ENCODE measurements at regions not wholly inside any gene's neighbourhood (a gene's known extent, or its start where the extent isn't known, plus 50 kb on each side); places are given as distances from the start of the nearest gene placed in this dataset.
"Not testable (repeated sequence)": the region's sequence is repeated elsewhere in the genome, so short reads cannot be mapped to it uniquely, and the experiment has no call there.

- not testable (repeated sequence) for TF ChIP-seq CTCF (conservative IDR thresholded peaks at IDR 0.05 in 1 of 2, IDR thresholded peaks at IDR 0.05 in 1 of 2; ENCODE audit: extremely low read depth in 1 of 2, insufficient read depth in 1 of 2, low read depth in 1 of 2, low read length in 2 of 2); EZH2 (IDR thresholded peaks at IDR 0.05; ENCODE audit: borderline replicate concordance, low read length)
Observed at GRCh38 chr3:177891569-177891968, 644.7 kb upstream of the KCNMB2 start.

Data from mammary epithelial cell (primary cell).